Heart right ventricle (tissue), 16 donors: ENCODE measurements at regions not wholly inside any gene's neighbourhood (a gene's known extent, or its start where the extent isn't known, plus 50 kb on each side); places are given as distances from the start of the nearest gene placed in this dataset.
"Not testable (repeated sequence)": the region's sequence is repeated elsewhere in the genome, so short reads cannot be mapped to it uniquely, and the experiment has no call there.

Experiments used
- ATAC-seq, 8 donors: fragments of 200-7000 bp; cut with Tn5 transposase; one replicate each; pipeline ENCODE4 v1.9.1; 2020; ENCODE audit warnings: mild to moderate bottlenecking in 8 of 8, moderate library complexity in 8 of 8, moderate number of reproducible peaks in 1 of 8
- DNase-seq, 2 donors: peaks; one replicate each; pipeline ENCODE4 v3.0.0-alpha.2; 2020
- H3K27ac ChIP-seq, 10 donors: fragments of 200-600 bp; sonication (generic) in 2 of 10; one replicate each; pipeline versions ENCODE4 v1.5.0 to v1.8.0; 2020 to 2022; ENCODE audit warnings: mild to moderate bottlenecking in 3 of 10
- H3K27me3 ChIP-seq, 7 donors: fragments of 200-600 bp; one replicate each; pipeline ENCODE4 v1.8.0; 2021 to 2022; ENCODE audit warnings: mild to moderate bottlenecking in 2 of 7
- H3K36me3 ChIP-seq, 9 donors: fragments of 200-600 bp; sonication (generic) in 1 of 9; one replicate each; pipeline versions ENCODE4 v1.5.0 to v1.8.0; 2020 to 2022; ENCODE audit warnings: mild to moderate bottlenecking in 2 of 9
- H3K4me1 ChIP-seq, 9 donors: fragments of 200-600 bp; sonication (generic) in 1 of 9; one replicate each; pipeline versions ENCODE4 v1.5.0 to v1.8.0; 2020 to 2022; ENCODE audit warnings: mild to moderate bottlenecking in 4 of 9
- H3K4me3 ChIP-seq, 10 donors: fragments of 200-600 bp; sonication (generic) in 2 of 10; one replicate each; pipeline versions ENCODE4 v1.5.0 to v1.8.0; 2020 to 2022; ENCODE audit warnings: mild to moderate bottlenecking in 7 of 10, moderate library complexity in 2 of 10
- H3K9me3 ChIP-seq, 11 donors: fragments of 200-600 bp in 10 of 11; sonication (generic) in 2 of 11; one replicate each; pipeline versions ENCODE4 v1.5.0 to v1.8.0; 2013 to 2022; ENCODE audit warnings: mild to moderate bottlenecking in 2 of 11, control low read depth in 1 of 11, moderate library complexity in 1 of 11
- CTCF ChIP-seq, 9 donors: fragments of 200-600 bp; sonication (generic) in 2 of 9; IDR thresholded peaks; one replicate each; pipeline versions ENCODE4 v1.5.0 to v1.8.0; 2021 to 2022; ENCODE audit warnings: antibody characterized with exemption in 9 of 9, mild to moderate bottlenecking in 5 of 9, moderate library complexity in 1 of 9
- WGBS, 2 donors: extraction: QIAGEN DNeasy Blood & Tissue Kit; methylation state at CpG; one replicate each; pipeline ENCODE4 v1.1.7; 2013; ENCODE audit warnings: inconsistent platforms in 1 of 2; 5-methylcytosine and 5-hydroxymethylcytosine counted together
- intact Hi-C, 10 donors: fragments of 100-400 bp; cut with DNase I; formaldehyde crosslinking; loops; one replicate each; pipeline versions ENCODE4 v1.11.1 to v1.14.2; 2022
- donor health status: Arrhythmogenic right ventricular cardiomyopathy.
- donor health status: ischemic (EF 13 %, LVEDD 7.1; RV severe dilation, severe dysfunction).
- donor health status: healthy with polysubstance abuse.
- donor health status: DM: no; HTN: yes; CAD: no.
- donor health status: DM: no; HTN: no; CAD: no.
- donor health status: ischemic (EF 25% LVEDD 6.9; RV normal size, moderate dysfunction).
- donor health status: ischemic (EF 25% LVEDD 5.7; RV mildly dilated, moderate dysfunction).
- donor health status: healthy.
- donor health status: DM: yes; HTN: yes; CAD: no.
- donor health status: Ischemic cardiomyopathy.
- donor health status: ischemic (EF 35%, LVEDD 5.7; RV mildly dilated, moderate dysfunction).
- donor health status: nonischemic (EF 11% LVEDD 7.7; RV severe dilation, severe dysfunction).
- donor health status: DM: yes; HTN: yes; CAD: no.
- donor health status: PGD.
- donor health status: ischemic (EF 29% LVEDD 5.4; RV normal size, mild dysfunction).
- donor health status: nonischemic (EF 23%, LVEDD 6.1; RV moderate dilation, normal function).

DNA sequence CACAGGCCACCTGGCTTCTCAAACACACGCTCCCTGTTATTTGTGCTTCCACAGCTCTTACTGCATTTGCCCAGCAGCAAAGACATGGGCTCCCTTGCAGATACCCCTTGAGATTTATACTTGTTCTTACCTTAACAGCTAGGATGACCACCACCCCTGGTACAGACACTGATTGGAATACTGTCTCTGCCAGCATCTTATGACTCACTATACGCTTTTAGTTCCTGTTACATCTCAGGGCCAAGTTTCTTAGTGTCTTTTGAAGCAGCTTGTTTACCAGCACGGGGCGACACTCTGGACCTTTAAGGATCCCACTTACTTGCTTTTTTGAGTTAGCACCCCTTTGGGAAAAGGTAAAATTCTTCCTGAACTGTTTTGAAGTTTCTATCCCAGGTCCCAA is 874.8 kb downstream of the KCNT2 start:
- H3K27me3 ChIP-seq = no peaks in the 10 kb centered on the region

GRCh38 chr1:195731385-195731784 is 876.9 kb downstream of the KCNT2 start:
- intact Hi-C loops = no loop called here
- Histone ChIP-seq H3K9me3 (peaks cover 0 to 2% (median 0%) of the 10 kb centered on the region in 11 donors), H3K4me3 (no peak overlapping the region), H3K27me3 (no peaks in the 10 kb centered on the region), H3K27ac (no peak overlapping the region), H3K4me1 (no peaks in the 10 kb centered on the region), H3K36me3 (no peaks in the 10 kb centered on the region)
- no peak for TF ChIP-seq CTCF (IDR thresholded peaks at IDR 0.05)
- no peak for ATAC-seq
- no peak for DNase-seq
- WGBS, 2 donors = 77 to 86% methylated on average over 2 of the region's 2 CpGs

More for the DNA sequence above, 874.8 kb downstream of the KCNT2 start:
- intact Hi-C loops = no loop called here
- no peak for ATAC-seq
- no peak for DNase-seq
- WGBS, 2 donors = 68 to 83% methylated on average over 4 of the region's 4 CpGs
- TF ChIP-seq CTCF (IDR thresholded peaks at IDR 0.05) = no peak
- Histone ChIP-seq H3K27ac (no peak overlapping the region), H3K4me3 (no peak overlapping the region), H3K4me1 (no peaks in the 10 kb centered on the region), H3K36me3 (no peaks in the 10 kb centered on the region), H3K9me3 (peaks cover 0 to 2% (median 0%) of the 10 kb centered on the region in 11 donors)

GRCh38 chr1:195723796-195724194 is 884.4 kb downstream of the KCNT2 start:
- intact Hi-C loops = no loop called here
- no peak overlapping the region for H3K27ac ChIP-seq
- no peaks in the 10 kb centered on the region for H3K27me3 ChIP-seq
- DNase-seq = no peak
- H3K9me3 ChIP-seq = no peaks in the 10 kb centered on the region
- ATAC-seq = no peak
- TF ChIP-seq CTCF (IDR thresholded peaks at IDR 0.05) = no peak
- no peak overlapping the region for H3K4me3 ChIP-seq
- no peaks in the 10 kb centered on the region for H3K36me3 ChIP-seq
- 68 to 84% methylated on average over 4 of the region's 4 CpGs for WGBS, 2 donors
- H3K4me1 ChIP-seq = no peaks in the 10 kb centered on the region

DNA sequence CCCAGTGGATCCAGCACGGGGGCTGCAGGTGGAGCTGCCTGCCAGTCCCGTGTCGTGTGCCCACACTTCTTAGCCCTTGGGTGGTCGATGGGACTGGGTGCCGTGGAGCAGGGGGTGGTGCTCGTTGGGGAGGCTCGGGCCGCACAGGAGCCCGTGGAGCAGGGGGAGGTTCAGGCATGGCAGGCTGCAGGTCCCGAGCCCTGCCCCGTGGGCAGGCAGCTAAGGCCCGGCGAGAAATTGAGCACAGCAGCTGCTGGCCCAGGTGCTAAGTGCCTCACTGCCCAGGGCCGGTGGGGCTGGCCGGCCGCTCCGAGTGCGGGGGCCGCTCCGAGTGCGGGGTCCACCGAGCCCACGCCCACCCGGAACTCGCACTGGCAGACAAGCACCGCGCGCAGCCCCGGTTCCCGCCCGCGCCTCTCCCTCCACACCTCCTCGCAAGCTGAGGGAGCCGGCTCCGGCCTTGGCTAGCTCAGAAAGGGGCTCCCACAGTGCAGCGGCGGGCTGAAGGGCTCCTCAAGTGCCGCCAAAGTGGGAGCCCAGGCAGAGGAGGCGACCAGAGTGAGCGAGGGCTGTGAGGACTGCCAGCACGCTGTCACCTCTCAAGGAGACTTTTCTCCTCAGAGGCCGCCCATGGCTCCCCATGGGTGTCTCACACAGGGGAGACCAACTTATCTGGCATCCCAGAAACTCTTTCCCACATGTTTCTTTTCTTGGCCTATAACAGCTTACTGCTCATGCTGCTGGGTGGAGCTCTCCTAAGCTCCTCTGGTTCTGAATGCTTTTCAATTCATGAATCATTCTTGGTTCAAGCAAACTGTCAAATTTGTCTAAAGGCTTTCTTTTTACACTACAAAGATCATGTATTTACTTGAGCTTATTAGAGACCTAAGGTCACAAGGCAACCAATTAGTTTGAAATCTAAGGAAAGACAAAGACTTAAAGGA is 885.1 kb downstream of the KCNT2 start:
- 95 to 96% methylated on average over 36 to 39 of the region's 42 CpGs for WGBS, 2 donors
- H3K4me3 ChIP-seq, H3K4me1 ChIP-seq, ATAC-seq, H3K27me3 ChIP-seq, H3K9me3 ChIP-seq, intact Hi-C loops, H3K27ac ChIP-seq, DNase-seq, H3K36me3 ChIP-seq: not testable (repeated sequence)

DNA sequence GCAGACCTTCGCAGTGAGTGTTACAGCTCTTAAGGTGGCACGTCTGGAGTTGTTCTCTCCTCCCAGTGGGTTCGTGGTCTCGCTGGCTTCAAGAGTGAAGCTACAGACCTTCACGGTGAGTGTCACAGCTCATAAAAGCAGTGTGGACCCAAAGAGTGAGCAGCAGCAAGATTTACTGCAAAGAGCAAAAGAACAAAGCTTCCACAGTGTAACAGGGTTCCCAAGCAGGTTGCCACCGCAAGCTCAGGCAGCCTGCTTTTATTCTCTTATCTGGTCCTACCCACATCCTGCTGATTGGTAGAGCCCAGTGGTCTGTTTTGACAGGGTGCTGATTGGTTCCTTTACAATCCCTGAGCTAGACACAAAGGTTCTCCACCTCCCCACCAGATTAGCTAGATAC is 886.1 kb downstream of the KCNT2 start:
- WGBS, 2 donors = 78 to 90% methylated on average over 6 of the region's 6 CpGs
- ATAC-seq, intact Hi-C loops: not testable (repeated sequence)

More for the DNA sequence above, 886.1 kb downstream of the KCNT2 start:
- not testable (repeated sequence) for H3K27ac ChIP-seq, H3K4me1 ChIP-seq, H3K4me3 ChIP-seq, DNase-seq, H3K9me3 ChIP-seq, H3K36me3 ChIP-seq, H3K27me3 ChIP-seq
